GM15510 (cell line): ENCODE measurements at regions not wholly inside any gene's neighbourhood (a gene's known extent, or its start where the extent isn't known, plus 50 kb on each side); places are given as distances from the start of the nearest gene placed in this dataset.

Source experiments
- POLR2A ChIP-seq: IDR thresholded peaks from 3 replicates; pipeline ENCODE4 v1.6.1; 2011; ENCODE audit warnings: borderline replicate concordance; ENCODE audit not compliant: insufficient read length; ENCODE audit errors: extremely low read depth

- no peak for TF ChIP-seq POLR2A
Measured at GRCh38 chr3:72665701-72666446, 182.4 kb downstream of the SHQ1 start.

- no peak for TF ChIP-seq POLR2A
Measured at GRCh38 chr3:72665103-72665502, 183.1 kb downstream of the SHQ1 start.

- no peak for TF ChIP-seq POLR2A
Measured at GRCh38 chr3:72664184-72664975, 183.9 kb downstream of the SHQ1 start.

GRCh38 chr3:72663429-72663828 lies 184.8 kb downstream of the SHQ1 start:
- TF ChIP-seq POLR2A: no peak

- TF ChIP-seq POLR2A: no peak
Measured at GRCh38 chr3:72661115-72661457, 187.2 kb downstream of the SHQ1 start.

- TF ChIP-seq POLR2A: no peak
Measured at GRCh38 chr3:72660270-72661114, 187.8 kb downstream of the SHQ1 start.

- no peak for TF ChIP-seq POLR2A
Measured at GRCh38 chr3:72659596-72659995, 188.6 kb downstream of the SHQ1 start.

- no peak for TF ChIP-seq POLR2A
Measured at GRCh38 chr3:72659188-72659587, 189.1 kb downstream of the SHQ1 start.

GRCh38 chr3:72658466-72659100 lies 189.7 kb downstream of the SHQ1 start:
- no peak for TF ChIP-seq POLR2A

- no peak for TF ChIP-seq POLR2A
Measured at GRCh38 chr3:72657666-72658065, 190.6 kb downstream of the SHQ1 start.

GRCh38 chr3:72655723-72656122 lies 192.5 kb downstream of the SHQ1 start:
- no peak for TF ChIP-seq POLR2A

- TF ChIP-seq POLR2A: no peak
Measured at GRCh38 chr3:72655131-72655551, 193.1 kb downstream of the SHQ1 start.

GRCh38 chr3:72652395-72652794 lies 195.8 kb downstream of the SHQ1 start:
- no peak for TF ChIP-seq POLR2A

- no peak for TF ChIP-seq POLR2A
Measured at GRCh38 chr3:72651498-72651897, 196.7 kb downstream of the SHQ1 start.

- TF ChIP-seq POLR2A: no peak
Measured at GRCh38 chr3:72646263-72646662, 202.0 kb downstream of the SHQ1 start.
